ENCODE measurements at regions not wholly inside any gene's neighbourhood (a gene's known extent, or its start where the extent isn't known, plus 50 kb on each side); places are given as distances from the start of the nearest gene placed in this dataset.

- DNase-seq (ENCODE audit: low spot score) = no peak
These were observed 387.1 kb downstream of the IPMK start for GRCh38 chr10:57880446-57881227.

GRCh38 chr10:57874810-57875209 is 392.9 kb downstream of the IPMK start:
- DNase-seq (ENCODE audit: low spot score) = no peak

DNA sequence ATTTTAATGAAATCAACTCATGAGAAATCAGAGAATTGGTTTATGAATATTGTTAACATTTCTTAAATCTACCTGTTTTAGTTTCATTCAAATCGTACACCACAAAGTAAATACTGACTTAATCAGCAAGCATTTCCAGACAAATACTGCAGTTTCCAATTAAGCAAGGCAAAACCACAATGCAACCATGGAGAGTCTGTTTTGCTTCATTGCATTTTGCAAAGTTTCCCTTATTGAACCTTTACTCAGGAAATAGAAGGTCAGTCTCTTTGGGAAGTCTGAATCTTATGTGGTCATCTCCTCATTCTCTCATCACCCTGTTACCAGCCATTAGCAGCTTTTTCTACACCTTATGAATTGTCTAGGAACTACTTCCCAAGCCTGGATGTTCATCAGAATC is 400.5 kb downstream of the IPMK start:
- DNase-seq (ENCODE audit: low spot score) = no peak

DNA sequence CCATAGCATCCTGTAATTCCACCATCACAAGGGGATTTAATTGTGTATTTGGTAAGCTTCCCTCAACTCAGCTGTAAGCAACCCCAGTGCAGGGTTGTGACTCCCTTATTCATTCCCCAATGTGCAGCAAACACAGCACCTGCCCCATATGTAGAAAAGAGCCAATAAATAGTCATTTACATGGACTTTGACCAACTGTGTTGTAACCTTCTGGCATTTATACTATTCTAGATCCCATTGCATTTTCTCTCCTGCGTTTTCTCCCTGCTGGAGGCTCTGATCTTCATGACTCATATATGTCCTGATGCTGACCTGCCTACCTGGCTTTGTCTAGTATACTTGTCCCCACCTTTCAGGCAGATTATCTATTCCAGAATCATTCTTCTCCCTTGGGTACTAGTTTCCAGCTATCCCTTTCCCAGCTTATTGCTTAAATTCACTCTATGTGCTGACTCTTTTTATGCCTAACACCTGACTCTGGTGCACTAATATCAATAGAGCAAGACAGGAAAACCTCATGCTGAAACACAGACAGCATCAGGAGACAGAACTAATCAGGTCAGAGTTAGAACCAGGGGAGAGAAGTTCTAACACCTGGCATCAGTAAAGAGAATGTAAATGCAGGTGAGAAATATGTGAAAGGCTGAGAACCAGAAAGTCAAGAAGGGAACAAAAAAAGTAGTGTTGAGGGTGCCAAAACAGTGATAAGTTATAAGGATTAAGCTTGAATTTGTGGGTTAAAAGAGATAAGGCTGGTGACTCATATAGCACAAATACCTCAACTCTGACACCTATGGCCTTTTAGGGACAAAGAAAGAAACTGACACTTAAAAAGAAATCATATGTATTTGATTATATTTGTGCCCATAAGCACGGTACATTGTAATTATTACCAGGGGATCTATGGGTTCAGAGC is 402.7 kb downstream of the IPMK start:
- DNase-seq (ENCODE audit: low spot score) = no peak

DNA sequence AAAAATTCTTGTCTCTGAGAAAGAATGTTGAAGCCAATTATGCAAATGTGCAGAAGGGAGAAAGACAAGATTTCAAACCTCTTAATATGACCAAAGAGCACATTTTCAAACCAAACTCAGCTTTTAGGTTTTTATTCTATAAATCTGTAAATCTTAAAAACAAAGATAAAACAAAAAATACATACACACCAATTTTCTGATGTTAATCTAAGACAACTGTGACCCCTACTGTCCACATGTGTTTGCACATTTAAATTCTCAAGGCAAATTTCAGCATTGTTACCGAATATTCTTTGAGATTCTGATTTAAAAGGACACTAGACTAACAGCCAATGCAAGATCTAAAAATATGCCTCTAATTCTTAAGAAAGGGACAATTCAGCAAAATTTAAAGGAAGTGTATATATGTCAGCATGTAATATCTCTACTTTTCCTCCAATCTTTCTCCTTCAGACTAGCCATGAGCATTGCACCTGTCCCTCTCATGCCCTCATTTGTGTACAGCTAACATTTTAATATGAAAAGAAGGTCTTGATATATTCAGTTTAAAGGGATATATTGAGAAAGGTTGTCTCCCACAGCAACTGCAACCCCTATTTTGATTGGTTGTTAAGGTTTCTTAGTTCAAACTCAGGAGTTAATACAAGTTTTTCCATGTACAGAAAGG is 417.9 kb downstream of the IPMK start:
- DNase-seq (ENCODE audit: low spot score) = no peak

GRCh38 chr10:57846307-57847065 is 421.2 kb downstream of the IPMK start:
- DNase-seq (ENCODE audit: low spot score) = no peak

DNA sequence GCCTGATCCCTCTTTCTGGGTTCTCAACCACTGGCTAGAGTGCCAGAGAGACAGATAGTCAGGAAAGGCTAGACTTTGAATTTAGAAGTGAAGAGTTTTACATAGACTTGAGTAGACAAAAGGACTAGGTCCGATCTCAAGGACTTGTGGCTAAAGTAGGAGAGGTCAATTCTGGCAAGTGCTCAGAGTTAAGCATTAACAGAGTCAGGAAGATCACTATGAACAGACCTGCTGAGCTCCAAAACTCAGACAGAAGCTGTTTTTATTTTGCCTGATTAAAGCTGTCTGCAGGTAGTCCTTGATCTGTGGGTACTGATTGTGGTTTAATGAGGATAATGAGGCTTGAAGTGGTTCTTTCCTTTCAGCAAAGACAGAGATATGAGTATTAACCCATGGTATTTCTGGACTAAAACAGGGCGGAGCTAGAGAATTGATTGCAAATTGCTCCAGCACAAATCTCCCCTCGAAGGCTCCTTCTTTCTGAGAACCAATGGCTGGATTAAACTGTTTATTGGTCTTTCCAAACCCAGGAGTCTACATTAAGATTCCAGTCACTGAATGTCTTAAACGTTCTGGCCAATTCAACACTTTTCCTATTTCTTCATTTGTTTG is 423.2 kb downstream of the IPMK start:
- no peak for DNase-seq (ENCODE audit: low spot score)

- no peak for DNase-seq (ENCODE audit: low spot score)
These were observed 436.7 kb downstream of the IPMK start for GRCh38 chr10:57830877-57831560.

DNA sequence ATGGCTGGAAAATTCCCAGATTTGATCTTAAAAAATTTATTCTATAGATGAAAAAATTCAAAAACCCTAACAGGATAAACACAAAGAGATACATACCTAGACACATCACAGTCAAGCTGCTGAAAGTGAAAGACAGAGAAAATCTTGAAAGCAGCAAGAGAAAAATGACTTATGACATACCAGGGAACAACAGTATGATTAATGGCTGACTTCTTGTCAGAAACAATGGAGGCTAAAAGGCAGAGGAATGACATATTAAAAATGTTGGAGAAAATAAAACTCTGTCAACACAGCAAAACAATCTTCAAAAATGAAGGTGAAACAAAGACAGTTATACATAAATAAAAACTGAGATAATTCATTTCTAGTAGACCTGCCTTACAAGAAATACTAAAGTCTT is 442.7 kb downstream of the IPMK start:
- no peak for DNase-seq (ENCODE audit: low spot score)

DNA sequence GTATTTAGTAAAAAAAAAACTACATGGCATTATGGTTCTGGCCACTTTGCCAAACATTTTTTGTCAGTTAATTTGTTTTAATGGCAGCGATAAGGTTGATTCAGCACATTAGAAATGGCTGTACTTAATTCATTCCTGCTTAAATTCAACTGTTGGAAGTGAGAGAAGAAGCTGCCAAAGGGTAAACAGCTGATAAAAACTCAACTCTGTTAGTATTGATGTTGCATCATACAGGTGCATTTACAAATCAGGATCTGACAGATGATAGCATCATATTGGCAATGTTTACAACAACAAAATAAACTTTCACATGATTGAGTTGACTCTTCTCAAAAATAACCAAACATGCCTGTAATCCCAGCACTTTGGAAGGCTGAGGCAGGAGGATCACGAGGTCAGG is 444.3 kb downstream of the IPMK start:
- DNase-seq (ENCODE audit: low spot score) = no peak

DNA sequence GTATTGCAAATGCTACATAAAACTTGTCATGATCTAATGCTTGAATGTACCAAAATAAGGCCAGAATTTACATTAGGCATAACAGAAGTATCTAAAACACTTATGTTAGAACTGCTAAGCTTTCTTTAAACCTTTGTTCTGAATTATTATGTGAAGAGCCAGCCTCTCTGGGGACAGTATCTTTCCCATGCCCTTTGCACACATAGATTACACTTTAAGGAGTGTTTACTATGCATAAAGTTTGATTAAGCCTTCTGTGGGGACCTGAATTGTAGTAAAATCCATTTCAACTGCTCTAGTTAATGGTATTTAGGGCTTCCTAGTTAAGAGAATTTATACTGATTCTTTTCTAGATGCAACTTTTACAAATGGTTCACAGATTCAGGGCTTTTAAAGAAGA is 444.7 kb downstream of the IPMK start:
- no peak for DNase-seq (ENCODE audit: low spot score)

DNA sequence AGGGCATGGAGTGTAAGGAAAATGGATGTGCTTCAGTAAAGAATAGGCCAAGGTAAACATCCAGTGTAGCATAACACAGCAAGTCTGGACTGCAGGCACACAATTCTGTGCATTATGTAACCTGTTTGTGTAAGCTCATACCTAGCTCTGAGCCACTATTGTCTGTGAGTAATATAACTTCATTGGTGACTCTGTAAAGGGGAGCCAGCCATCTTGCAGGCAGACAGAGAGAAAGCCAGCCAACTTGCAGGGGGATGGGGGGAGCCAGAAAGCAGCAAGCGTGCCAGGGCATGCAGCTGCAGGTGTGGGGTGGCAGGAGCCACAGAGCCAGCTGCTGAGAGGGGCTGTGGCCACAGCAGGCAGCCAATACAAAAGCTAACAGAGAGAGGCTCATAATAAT is 449.2 kb downstream of the IPMK start:
- DNase-seq (ENCODE audit: low spot score) = no peak

- DNase-seq (ENCODE audit: low spot score) = no peak
These were observed 450.0 kb downstream of the IPMK start for GRCh38 chr10:57817741-57818140.

DNA sequence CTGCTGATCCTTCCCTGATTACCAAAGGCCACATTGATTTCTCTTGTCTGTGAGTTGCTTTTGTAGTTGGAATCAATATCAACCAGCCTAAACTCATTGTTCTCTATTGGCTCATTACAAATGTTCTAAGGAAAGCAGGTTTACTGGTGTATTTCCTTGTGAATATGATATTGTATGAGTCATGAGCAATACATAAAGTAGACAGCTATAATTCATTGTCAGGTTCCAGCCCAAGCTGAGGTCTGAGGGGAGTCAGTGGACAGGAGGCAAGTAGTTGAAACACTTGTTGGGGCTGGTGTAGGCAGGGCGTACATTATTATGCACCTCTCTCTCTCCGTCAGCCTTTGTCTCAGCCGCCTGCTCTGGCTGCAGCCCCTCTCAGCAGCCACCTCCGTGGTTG is 451.7 kb downstream of the IPMK start:
- no peak for DNase-seq (ENCODE audit: low spot score)

DNA sequence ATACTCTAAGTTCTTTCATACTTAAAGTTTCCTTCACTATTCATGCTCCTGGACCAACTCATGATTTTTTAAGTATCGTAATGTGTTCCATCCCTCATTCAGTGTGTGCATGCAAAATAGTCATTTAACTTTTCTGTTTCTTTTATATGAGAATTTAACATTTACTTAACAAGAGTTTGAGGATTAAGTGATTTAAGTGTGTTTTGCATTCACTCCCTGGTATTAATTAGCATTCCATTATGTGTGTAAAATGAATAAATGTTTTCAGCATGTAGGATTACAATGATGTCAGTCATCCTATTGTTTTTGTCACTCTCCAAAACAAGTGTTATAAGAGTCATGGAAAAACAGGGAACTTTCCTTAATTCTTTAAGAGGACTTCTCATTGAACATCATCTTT is 457.7 kb downstream of the IPMK start:
- no peak for DNase-seq (ENCODE audit: low spot score)

- no peak for DNase-seq (ENCODE audit: low spot score)
These were observed 459.8 kb downstream of the IPMK start for GRCh38 chr10:57807906-57808305.

DNA sequence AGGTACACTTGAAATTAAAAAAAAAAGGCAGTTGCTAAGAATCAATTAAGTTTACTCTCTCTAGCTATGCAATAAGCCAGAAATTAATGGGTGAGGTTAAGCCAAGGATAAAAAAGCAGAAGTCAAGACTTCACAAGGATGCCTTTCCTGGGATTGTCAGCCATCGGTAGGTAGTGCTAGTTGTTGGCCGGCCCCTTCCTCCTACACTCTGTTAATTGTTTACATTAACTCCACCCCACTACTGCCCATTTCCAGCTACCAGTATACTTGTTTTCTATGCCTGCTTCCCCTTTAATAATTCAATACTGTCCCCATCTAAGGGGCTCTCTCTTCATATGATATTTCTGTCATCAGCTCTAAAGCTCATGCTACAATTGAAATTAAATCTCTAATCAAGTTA is 461.0 kb downstream of the IPMK start:
- no peak for DNase-seq (ENCODE audit: low spot score)

GRCh38 chr10:57799625-57800024 is 468.1 kb downstream of the IPMK start:
- DNase-seq (ENCODE audit: low spot score) = no peak

DNA sequence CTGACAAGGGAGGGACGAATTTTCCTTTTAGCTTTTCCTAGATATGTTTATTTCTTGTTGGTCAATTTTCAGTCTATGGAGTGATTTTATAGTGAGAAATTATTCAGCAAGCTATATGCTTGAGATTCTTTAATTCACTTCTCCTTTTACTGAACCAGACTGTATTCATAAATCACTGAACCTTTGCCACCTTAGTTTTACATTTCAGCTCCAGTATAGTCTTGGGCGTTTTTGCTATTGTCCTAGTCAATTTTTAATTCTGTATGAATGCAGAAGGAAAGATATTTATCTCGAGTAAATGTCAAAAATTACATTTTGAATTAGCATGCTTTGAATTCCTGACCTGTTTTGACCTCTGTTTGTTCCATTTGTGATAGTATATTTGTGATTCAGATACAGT is 468.9 kb downstream of the IPMK start:
- DNase-seq (ENCODE audit: low spot score) = no peak

DNA sequence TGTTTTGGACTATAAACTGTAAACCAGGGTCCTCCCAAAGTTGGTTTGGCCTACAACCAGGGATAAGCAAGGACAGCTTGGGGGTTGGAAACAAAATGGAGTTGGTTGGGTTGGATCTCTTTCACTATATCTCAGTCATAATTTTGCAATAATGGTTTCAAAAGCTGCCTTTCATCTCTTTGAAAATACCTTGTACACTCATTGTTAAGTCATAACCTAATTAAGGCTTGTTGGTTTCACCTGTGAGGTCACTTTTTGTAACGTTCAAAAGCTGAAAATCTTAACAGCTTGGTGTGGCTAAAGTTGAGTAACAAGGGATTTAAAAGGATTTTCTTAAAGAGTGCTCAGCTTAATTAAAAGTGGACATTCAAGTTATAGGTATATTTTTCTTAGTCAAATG is 476.1 kb downstream of the IPMK start:
- no peak for DNase-seq (ENCODE audit: low spot score)

DNA sequence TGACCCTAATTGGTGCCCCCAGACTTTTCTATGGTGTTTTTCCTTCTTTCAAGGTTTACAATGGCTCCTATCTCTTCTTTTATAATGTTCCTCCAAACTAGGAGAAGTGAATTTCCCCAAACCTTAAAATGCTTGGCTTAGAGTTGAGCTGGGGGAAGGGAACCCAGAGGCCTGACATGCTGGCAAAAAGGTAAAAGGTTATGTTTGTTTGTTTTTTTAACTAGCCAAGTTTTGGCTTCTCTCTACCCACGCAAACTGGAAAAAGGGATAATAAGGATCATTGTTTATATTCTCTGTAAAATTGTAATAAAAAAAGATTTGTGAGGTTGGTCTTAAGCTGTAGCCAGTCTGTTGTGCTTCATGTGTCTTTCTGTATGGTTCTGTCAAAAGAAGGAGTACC is 477.0 kb downstream of the IPMK start:
- DNase-seq (ENCODE audit: low spot score) = no peak

Measured in H4 (cell line).